Lung (tissue), 11 donors: ENCODE measurements at regions not wholly inside any gene's neighbourhood (a gene's known extent, or its start where the extent isn't known, plus 50 kb on each side); places are given as distances from the start of the nearest gene placed in this dataset.

ENCODE experiments used
- ATAC-seq: fragments of 200-7000 bp; cut with Tn5 transposase; one replicate; pipeline ENCODE4 v1.9.1; 2020; ENCODE audit warnings: moderate number of reproducible peaks; ENCODE audit not compliant: insufficient read depth, low FRiP score
- DNase-seq, 3 donors: peaks; one replicate each; pipeline ENCODE4 v3.0.0-alpha.2; 2013 to 2017
- H3K27ac ChIP-seq, 2 donors: one replicate each; pipeline ENCODE4 v1.5.1; 2013; ENCODE audit warnings: mild to moderate bottlenecking in 2 of 2, moderate library complexity in 2 of 2, control low read depth in 1 of 2, inconsistent platforms in 1 of 2, low read depth in 1 of 2, low read length in 1 of 2
- H3K27me3 ChIP-seq, 3 donors: one replicate each; pipeline ENCODE4 v1.5.1; 2013; ENCODE audit warnings: low read length in 2 of 3; ENCODE audit not compliant: control insufficient read depth in 3 of 3, insufficient read depth in 3 of 3
- H3K36me3 ChIP-seq, 4 donors: one replicate each; pipeline ENCODE4 v1.5.1; 2013; ENCODE audit warnings: low read length in 4 of 4, mild to moderate bottlenecking in 1 of 4, moderate library complexity in 1 of 4; ENCODE audit not compliant: control insufficient read depth in 4 of 4, insufficient read depth in 4 of 4
- H3K4me1 ChIP-seq, 5 donors: one replicate each; pipeline ENCODE4 v1.5.1; 2013; ENCODE audit warnings: low read length in 5 of 5, mild to moderate bottlenecking in 2 of 5, moderate library complexity in 1 of 5; ENCODE audit not compliant: control insufficient read depth in 5 of 5, insufficient read depth in 5 of 5
- H3K4me3 ChIP-seq: one replicate; pipeline ENCODE4 v1.5.1; 2013; ENCODE audit warnings: mild to moderate bottlenecking, control low read depth, moderate library complexity
- H3K9ac ChIP-seq, 2 donors: one replicate each; pipeline ENCODE4 v1.5.1; 2013; ENCODE audit warnings: low read length in 2 of 2, control low read depth in 1 of 2; ENCODE audit not compliant: insufficient read depth in 1 of 2
- H3K9me3 ChIP-seq, 4 donors: one replicate each; pipeline ENCODE4 v1.5.1; 2013; ENCODE audit warnings: low read length in 3 of 4, mild to moderate bottlenecking in 1 of 4, moderate library complexity in 1 of 4; ENCODE audit not compliant: control insufficient read depth in 4 of 4, insufficient read depth in 3 of 4
- WGBS, 2 donors: extraction: QIAGEN DNeasy Blood & Tissue Kit; methylation state at CpG; one replicate each; pipeline ENCODE4 v1.1.7; 2013; 5-methylcytosine and 5-hydroxymethylcytosine counted together
- TF ChIP-seq, protein P1 (sequence below): IDR thresholded peaks from 2 replicates; pipeline ENCODE4 v1.5.1; 2012; ENCODE audit warnings: mild to moderate bottlenecking; ENCODE audit errors: control extremely low read depth, extremely low read depth
- donor health status: control.
- donor health status: control.
- donor health status: Bipolar disorder and iron deficiency.
- donor health status: healthy.
- donor health status: DM: yes; HTN: yes; CAD: no.

DNA sequence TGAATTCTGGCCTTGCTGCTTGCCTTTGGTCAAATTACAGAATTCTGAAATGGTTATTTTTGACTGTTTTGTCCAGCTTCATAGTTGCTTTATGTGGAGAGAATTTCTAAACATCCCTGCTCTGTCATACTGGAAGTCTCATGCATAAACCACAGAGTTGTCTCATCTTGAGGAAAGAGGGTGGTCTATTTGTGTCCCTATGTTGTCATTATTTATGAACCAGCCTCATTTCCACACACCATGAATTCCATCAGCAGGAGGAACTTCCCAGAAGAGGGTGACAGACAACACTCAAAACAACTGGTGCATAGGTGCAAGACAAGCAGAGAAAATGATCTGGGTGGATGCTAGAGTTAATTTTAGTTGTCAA is 525.8 kb upstream of the GOT2 start:
- Histone ChIP-seq H3K27ac (no peak overlapping the region), H3K27me3 (no peaks in the 10 kb centered on the region), H3K4me1 (peaks cover 0 to 4% (median 0%) of the 10 kb centered on the region in 5 donors), H3K9me3 (no peaks in the 10 kb centered on the region), H3K4me3 (no peak overlapping the region), H3K9ac (no peak overlapping the region), H3K36me3 (no peaks in the 10 kb centered on the region)
- ATAC-seq, result no peak
- TF ChIP-seq, protein P1, sequence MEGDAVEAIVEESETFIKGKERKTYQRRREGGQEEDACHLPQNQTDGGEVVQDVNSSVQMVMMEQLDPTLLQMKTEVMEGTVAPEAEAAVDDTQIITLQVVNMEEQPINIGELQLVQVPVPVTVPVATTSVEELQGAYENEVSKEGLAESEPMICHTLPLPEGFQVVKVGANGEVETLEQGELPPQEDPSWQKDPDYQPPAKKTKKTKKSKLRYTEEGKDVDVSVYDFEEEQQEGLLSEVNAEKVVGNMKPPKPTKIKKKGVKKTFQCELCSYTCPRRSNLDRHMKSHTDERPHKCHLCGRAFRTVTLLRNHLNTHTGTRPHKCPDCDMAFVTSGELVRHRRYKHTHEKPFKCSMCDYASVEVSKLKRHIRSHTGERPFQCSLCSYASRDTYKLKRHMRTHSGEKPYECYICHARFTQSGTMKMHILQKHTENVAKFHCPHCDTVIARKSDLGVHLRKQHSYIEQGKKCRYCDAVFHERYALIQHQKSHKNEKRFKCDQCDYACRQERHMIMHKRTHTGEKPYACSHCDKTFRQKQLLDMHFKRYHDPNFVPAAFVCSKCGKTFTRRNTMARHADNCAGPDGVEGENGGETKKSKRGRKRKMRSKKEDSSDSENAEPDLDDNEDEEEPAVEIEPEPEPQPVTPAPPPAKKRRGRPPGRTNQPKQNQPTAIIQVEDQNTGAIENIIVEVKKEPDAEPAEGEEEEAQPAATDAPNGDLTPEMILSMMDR, result no peak
- no peak for DNase-seq

DNA sequence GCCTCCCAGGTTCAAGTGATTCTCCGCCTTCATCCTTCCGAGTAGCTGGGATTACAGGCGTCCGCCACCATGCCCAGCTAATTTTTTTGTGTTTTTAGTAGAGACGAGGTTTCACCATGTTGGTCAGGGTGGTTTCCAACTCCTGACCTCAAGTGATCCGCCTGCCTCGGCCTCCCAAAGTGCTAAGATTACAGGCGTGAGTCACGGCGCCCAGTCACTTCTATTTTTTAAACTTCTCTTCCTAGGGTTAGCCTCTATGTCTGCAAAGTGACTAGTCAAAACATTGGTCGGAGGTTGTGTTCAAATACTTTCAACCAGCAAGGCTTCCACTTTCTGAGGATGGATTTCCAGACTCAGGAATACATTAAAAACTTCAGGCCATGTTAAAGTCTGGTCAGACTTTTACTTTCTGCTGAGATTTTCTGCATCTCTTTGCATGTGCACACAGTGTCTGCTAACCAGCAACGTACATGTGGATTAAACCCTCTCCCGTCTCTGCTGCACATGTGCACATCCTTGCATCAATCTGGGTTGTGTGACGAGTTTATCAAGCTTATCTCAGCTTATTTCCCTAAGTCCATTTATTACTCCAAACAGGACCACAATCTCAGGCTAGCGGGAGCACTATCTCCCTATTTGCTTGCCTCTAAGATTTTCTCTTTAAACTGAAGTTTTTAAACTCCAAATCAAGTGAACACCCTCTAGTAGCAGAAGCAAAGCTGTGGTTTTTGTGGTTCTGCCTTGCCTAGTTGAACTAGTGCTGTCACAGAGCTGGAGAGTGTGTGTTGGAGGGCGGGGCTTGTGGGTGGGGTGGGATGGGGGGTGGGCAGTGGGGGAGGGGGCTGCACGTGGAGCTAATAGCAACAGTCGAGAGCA is 525.2 kb upstream of the GOT2 start:
- H3K27me3 ChIP-seq, result no peaks in the 10 kb centered on the region
- no peaks in the 10 kb centered on the region for H3K36me3 ChIP-seq
- 43 to 58% methylated on average over 18 of the region's 18 CpGs for WGBS, 2 donors
- peaks cover 0 to 4% (median 0%) of the 10 kb centered on the region in 5 donors for H3K4me1 ChIP-seq
- TF ChIP-seq, protein P1, result no peak
- no peak for ATAC-seq
- no peak overlapping the region for H3K4me3 ChIP-seq
- no peak overlapping the region for H3K9ac ChIP-seq
- H3K27ac ChIP-seq, result no peak overlapping the region
- peaks cover 0 to 3% (median 0%) of the 10 kb centered on the region in 4 donors for H3K9me3 ChIP-seq
- DNase-seq, result no peak

DNA sequence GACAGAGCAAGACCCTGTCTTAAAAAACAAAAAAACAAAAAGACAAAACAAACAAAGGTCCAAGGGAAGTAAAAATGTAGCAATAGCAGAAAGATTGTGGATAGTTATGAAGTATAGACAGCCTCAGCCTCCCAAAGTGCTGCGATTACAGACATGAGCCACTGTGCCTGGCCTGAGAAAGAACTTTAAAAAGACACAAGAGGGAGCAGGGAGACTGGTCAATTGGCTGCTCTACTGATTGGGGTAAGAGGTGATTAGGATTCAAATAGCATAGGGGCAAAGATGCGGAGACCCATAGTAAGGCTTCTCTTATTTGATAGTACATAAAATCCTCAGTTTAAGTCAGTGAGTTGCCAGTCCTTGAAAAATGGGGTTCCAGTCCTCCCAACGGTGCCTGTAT is 518.2 kb upstream of the GOT2 start:
- H3K4me3 ChIP-seq, result no peak overlapping the region
- peaks cover 0 to 3% (median under 1%) of the 10 kb centered on the region in 4 donors for H3K9me3 ChIP-seq
- DNase-seq (no peak), ATAC-seq (no peak)
- H3K36me3 ChIP-seq, result no peaks in the 10 kb centered on the region
- no peaks in the 10 kb centered on the region for H3K4me1 ChIP-seq
- TF ChIP-seq, protein P1, result no peak
- H3K9ac ChIP-seq, result no peak overlapping the region
- WGBS, 2 donors, result 77 to 87% methylated on average over 3 of the region's 3 CpGs
- H3K27ac ChIP-seq, result no peak overlapping the region
- H3K27me3 ChIP-seq, result no peaks in the 10 kb centered on the region
